ENCODE measurements at regions not wholly inside any gene's neighbourhood (a gene's known extent, or its start where the extent isn't known, plus 50 kb on each side); places are given as distances from the start of the nearest gene placed in this dataset.

DNA sequence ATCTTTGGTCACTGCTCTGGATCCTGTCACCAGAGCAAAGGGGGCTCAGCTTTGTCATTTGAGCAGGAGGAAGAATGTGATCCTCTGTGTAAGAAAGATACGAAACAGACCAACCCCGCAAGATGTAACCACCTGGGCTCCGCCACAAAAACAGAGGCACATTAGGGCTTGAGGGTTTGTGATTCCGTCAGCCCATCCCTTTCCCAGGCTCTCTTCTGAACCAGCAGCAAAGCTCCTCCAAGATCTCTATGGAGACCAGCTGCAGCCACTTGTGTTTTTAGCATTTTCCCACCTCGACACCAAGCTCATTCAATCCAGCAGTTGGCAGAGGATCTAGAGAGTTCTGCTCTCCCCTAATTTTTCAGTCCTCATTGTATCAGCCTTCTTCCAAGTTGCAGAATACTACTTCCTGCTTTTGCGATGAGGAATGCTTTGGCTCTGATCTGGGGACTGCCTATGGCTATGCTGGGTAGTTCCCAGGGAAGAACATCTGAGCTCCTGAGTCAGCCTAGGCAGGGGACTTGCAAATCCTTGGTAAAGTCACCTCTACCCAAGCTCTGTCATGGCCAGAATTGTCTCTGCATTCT is 139.6 kb upstream of the RAB12 start:
- DNase-seq (ENCODE audit: extremely low read depth, low read depth), result no peak
- no peak for TF ChIP-seq CTCF (IDR thresholded peaks at IDR 0.05; ENCODE audit: low read depth, low read length)

DNA sequence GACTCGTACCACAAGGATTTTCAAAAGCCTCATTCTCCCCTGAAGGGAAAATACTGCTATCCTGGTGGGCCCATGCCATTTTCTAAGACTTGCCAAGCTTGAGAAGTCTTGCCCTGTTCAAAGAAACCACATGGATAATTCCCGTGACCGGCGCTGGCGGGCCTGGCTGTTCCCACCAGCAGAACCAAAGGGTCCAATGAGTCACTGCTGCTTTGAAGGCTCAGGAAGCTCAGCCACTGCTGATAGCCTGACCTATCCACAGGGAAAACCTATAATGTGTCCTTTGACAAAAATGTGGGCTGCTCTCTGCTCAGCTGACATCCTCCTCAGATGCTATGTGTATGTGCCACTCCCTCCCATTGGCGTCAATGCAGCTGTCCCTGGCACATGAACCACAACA is 137.9 kb upstream of the RAB12 start:
- TF ChIP-seq CTCF (IDR thresholded peaks at IDR 0.05; ENCODE audit: low read depth, low read length), result no peak
- no peak for DNase-seq (ENCODE audit: extremely low read depth, low read depth)

- TF ChIP-seq CTCF (IDR thresholded peaks at IDR 0.05; ENCODE audit: low read depth, low read length), result no peak
- DNase-seq (ENCODE audit: extremely low read depth, low read depth), result no peak
Measured at GRCh38 chr18:8474661-8475060, 134.6 kb upstream of the RAB12 start.

GRCh38 chr18:8477615-8478014 is 131.6 kb upstream of the RAB12 start:
- DNase-seq (ENCODE audit: extremely low read depth, low read depth), result no peak
- TF ChIP-seq CTCF (IDR thresholded peaks at IDR 0.05; ENCODE audit: low read depth, low read length), result no peak

- DNase-seq (ENCODE audit: extremely low read depth, low read depth), result no peak
- peak; percentile 90 for TF ChIP-seq CTCF (IDR thresholded peaks at IDR 0.05; ENCODE audit: low read depth, low read length)
Measured at GRCh38 chr18:8478166-8478967, 130.9 kb upstream of the RAB12 start.

GRCh38 chr18:8478968-8479370 is 130.3 kb upstream of the RAB12 start:
- no peak for TF ChIP-seq CTCF (IDR thresholded peaks at IDR 0.05; ENCODE audit: low read depth, low read length)
- no peak for DNase-seq (ENCODE audit: extremely low read depth, low read depth)

GRCh38 chr18:8479789-8480188 is 129.4 kb upstream of the RAB12 start:
- TF ChIP-seq CTCF (IDR thresholded peaks at IDR 0.05; ENCODE audit: low read depth, low read length), result no peak

More at GRCh38 chr18:8479789-8480188, 129.4 kb upstream of the RAB12 start:
- DNase-seq (ENCODE audit: extremely low read depth, low read depth), result no peak

All from AG09319 (cell line).